HuH-7.5 (cell line): ENCODE measurements at regions not wholly inside any gene's neighbourhood (a gene's known extent, or its start where the extent isn't known, plus 50 kb on each side); places are given as distances from the start of the nearest gene placed in this dataset.

ENCODE experiments used
- DNase-seq: peaks from one replicate; pipeline ENCODE4 v3.0.0; 2011; ENCODE audit warnings: low spot score

GRCh38 chr7:113710310-113711096 is 208.3 kb downstream of the PPP1R3A start:
- DNase-seq = peak; percentile 22

GRCh38 chr7:113705439-113705838 is 213.4 kb downstream of the PPP1R3A start:
- DNase-seq = no peak

- no peak for DNase-seq
Observed at GRCh38 chr7:113698556-113699220, 220.1 kb downstream of the PPP1R3A start.

GRCh38 chr7:113694149-113694548 is 224.7 kb downstream of the PPP1R3A start:
- DNase-seq = no peak

GRCh38 chr7:113684165-113684564 is 234.6 kb downstream of the PPP1R3A start:
- no peak for DNase-seq

- DNase-seq = no peak
Observed at GRCh38 chr7:113677811-113678210, 241.0 kb downstream of the PPP1R3A start.

- DNase-seq = no peak
Observed at GRCh38 chr7:113664867-113665266, 253.9 kb downstream of the PPP1R3A start.

GRCh38 chr7:113659416-113659815 is 259.4 kb downstream of the PPP1R3A start:
- no peak for DNase-seq

GRCh38 chr7:113657603-113658002 is 261.2 kb downstream of the PPP1R3A start:
- DNase-seq = no peak

- DNase-seq = no peak
Observed at GRCh38 chr7:113652501-113652900, 266.3 kb downstream of the PPP1R3A start.

- no peak for DNase-seq
Observed at GRCh38 chr7:113649556-113649955, 269.3 kb downstream of the PPP1R3A start.

- no peak for DNase-seq
Observed at GRCh38 chr7:113639221-113639620, 279.6 kb downstream of the PPP1R3A start.

- DNase-seq = no peak
Observed at GRCh38 chr7:113636727-113637421, 281.9 kb downstream of the PPP1R3A start.

GRCh38 chr7:113635492-113635891 is 283.3 kb downstream of the PPP1R3A start:
- no peak for DNase-seq

- no peak for DNase-seq
Observed at GRCh38 chr7:113633073-113633472, 285.7 kb downstream of the PPP1R3A start.

- DNase-seq = no peak
Observed at GRCh38 chr7:113628948-113629847, 289.6 kb downstream of the PPP1R3A start.

GRCh38 chr7:113625494-113626102 is 293.2 kb downstream of the PPP1R3A start:
- no peak for DNase-seq

GRCh38 chr7:113622796-113623195 is 296.0 kb downstream of the PPP1R3A start:
- no peak for DNase-seq

- DNase-seq = no peak
Observed at GRCh38 chr7:113610572-113610971, 308.2 kb downstream of the PPP1R3A start.

- DNase-seq = no peak
Observed at GRCh38 chr7:113608782-113609181, 310.0 kb downstream of the PPP1R3A start.

- no peak for DNase-seq
Observed at GRCh38 chr7:113606325-113606724, 312.5 kb downstream of the PPP1R3A start.
